HT1080 (cell line): ENCODE measurements at regions not wholly inside any gene's neighbourhood (a gene's known extent, or its start where the extent isn't known, plus 50 kb on each side); places are given as distances from the start of the nearest gene placed in this dataset.
"Not testable (repeated sequence)": the region's sequence is repeated elsewhere in the genome, so short reads cannot be mapped to it uniquely, and the experiment has no call there.

Experiments
- DNase-seq: peaks from one replicate; pipeline ENCODE4 v3.0.0-alpha.2; 2015; ENCODE audit warnings: low read depth

GRCh38 chr13:72657379-72657778 lies 70.0 kb downstream of the MZT1 start:
- DNase-seq = no peak

DNA sequence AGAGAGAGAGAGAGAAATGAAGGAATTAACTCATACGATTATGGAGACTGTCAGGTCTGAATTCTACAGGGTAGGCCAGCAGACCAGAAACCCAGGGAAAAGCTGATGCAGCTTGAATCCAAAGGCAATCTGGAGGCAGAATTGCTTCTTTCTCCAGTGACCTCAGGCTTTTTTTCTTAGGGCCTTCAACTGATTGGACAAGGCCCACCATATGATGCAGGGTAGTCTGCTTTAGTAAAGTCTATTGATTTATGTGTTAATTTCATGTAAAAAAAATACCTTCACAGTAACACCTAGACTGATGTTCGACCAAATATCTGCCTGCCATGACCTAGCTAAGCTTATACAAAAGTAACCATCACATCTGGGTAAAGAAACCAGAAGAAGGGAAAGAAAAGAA lies 71.1 kb downstream of the MZT1 start:
- no peak for DNase-seq

DNA sequence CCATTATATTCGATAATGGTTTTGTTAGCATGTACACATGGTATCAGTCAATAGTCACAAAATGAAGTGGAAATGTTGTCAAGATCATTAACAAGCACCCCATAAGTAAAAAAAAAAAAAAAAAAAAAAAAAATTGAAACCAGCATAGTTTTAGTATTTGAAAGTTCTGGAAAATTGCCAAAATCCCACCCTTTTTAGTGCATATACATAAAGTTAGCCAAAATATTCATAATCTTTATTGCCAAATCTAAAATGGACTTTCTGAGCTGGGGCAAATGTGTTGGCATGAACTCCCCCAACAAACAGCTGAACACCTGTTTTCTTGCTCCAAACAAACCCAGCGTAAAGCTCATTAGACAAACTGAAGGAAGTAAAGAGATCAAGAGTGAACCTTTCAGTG lies 73.9 kb downstream of the MZT1 start:
- no peak for DNase-seq

DNA sequence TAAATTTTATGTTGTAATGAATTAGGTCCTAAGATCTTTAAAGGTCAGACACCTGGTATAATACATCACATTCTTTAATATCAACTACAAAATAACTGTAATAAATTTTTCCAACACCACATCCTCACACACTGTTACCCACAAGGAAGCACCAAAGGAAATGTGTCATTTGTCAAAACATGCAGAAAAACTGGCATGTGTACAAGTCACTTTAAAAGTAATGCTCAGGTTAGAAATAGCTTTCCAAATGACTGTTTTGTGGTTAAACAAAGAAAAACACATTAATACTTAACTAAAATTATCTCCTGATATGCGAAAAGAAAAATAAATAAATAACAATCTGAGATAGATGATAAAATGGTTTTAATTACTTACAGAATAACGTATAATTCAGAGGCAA lies 74.7 kb downstream of the MZT1 start:
- DNase-seq = peak; percentile 81

- DNase-seq = no peak
Observed at GRCh38 chr13:72651144-72651543, 76.3 kb downstream of the MZT1 start.

- DNase-seq = no peak
Observed at GRCh38 chr13:72650051-72650700, 77.3 kb downstream of the MZT1 start.

DNA sequence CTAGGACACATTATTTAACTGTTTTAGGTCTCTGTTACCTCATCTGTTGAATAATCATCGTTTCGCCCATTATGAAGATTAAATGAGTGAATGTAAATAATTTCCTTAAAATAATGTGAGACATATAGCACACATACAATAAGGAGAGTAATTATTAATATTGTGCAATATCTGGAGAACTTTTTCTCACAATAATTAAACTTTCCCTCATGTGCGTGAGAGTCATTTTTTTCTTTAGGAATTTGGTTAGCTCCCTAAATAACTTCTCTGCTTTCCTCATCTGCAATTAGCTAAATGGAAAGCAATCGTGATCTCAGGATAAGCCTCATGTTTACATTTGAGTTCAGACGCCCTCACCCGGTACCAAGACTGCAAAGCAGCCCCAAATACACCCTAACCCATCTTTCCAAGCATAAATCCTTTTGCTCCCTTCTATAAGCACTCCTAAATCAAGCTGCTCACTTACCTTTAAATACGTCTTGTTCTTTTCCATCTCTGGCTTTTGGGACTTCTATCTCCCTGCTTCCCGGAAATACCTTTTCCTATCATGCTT lies 78.8 kb downstream of the MZT1 start:
- no peak for DNase-seq

- DNase-seq = no peak
Observed at GRCh38 chr13:72647422-72647821, 80.0 kb downstream of the MZT1 start.

DNA sequence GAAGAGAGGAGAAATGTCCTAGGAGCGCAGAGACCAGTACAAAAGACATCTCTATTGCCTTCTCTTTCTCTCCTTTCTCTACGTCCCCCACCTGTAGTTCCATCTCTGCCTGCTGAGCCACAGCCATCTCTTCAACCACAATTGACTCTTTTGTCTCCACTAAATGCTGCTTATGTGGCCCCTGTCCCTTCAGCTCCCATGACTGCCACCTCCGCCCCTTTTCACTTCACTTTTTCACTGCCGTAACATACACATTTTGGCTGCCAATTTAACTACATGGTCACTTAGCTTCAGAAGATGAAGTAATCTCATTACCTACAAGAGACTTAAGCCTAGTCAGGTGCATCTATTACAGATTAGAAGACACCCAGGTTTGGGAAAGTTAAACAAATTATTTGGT lies 81.9 kb downstream of the MZT1 start:
- no peak for DNase-seq

GRCh38 chr13:72643311-72643989 lies 84.0 kb downstream of the MZT1 start:
- DNase-seq = no peak

GRCh38 chr13:72639377-72639776 lies 88.1 kb downstream of the MZT1 start:
- DNase-seq = no peak

- peak; percentile 63 for DNase-seq
Observed at GRCh38 chr13:72638059-72638815, 89.2 kb downstream of the MZT1 start.

DNA sequence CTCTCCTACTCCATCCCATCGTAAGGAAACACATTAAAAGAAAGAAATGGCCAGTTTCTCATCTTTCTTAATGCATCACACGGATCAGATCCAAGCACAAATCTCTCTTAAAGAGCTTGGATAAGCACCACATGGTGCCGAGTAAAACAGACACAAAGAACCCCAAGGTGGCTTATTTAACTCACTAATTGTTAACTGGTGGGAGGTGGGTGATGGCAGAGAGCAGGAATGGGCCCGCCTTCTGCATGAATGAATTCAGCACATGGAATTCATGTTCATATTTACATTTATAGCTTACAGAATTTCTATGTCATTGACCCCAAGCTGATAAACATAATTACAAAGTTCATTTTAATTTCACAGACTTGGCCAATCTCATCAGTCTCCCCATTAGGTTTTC lies 89.9 kb downstream of the MZT1 start:
- no peak for DNase-seq

DNA sequence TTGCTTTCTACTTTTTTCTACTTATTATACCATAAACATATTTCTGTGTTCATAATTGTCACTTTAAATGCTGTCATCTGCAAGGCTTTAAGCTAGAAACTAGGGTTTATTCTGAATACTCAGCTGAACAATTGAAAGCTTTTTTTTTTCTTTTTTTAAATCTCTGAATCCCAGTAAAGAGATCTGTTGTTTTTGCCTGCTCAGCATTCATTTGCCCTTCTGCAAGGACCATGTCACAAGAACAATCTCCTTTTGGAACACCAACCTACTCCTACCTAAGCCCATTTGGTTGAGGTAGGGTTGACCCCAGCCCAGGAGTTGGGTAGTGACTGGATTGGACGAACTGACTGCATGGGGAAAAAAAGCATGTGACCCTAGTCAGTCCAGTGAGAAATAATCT lies 92.6 kb downstream of the MZT1 start:
- no peak for DNase-seq

GRCh38 chr13:72622546-72622945 lies 104.9 kb downstream of the MZT1 start:
- DNase-seq = no peak

GRCh38 chr13:72620874-72621273 lies 106.6 kb downstream of the MZT1 start:
- DNase-seq = no peak

GRCh38 chr13:72617951-72618350 lies 109.5 kb downstream of the MZT1 start:
- no peak for DNase-seq

GRCh38 chr13:72617186-72617585 lies 110.2 kb downstream of the MZT1 start:
- DNase-seq = no peak

DNA sequence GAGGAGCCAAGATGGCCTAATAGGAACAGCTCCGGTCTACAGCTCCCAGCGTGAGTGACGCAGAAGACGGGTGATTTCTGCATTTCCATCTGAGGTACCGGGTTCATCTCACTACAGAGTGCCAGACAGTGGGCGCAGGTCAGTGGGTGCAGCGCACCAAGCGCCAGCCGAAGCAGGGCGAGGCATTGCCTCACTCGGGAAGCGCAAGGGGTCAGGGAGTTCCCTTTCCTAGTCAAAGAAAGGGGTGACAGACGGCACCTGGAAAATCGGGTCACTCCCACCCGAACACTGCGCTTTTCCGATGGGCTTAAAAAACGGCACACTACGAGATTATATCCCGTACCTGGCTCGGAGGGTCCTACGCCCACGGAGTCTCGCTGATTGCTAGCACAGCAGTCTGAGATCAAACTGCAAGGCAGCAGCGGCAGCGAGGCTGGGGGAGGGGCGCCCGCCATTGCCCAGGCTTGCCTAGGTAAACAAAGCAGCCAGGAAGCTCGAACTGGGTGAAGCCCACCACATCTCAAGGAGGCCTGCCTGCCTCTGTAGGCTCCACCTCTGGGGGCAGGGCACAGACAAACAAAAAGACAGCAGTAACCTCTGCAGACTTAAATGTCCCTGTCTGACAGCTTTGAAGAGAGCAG lies 117.1 kb downstream of the MZT1 start:
- DNase-seq = not testable (repeated sequence)

DNA sequence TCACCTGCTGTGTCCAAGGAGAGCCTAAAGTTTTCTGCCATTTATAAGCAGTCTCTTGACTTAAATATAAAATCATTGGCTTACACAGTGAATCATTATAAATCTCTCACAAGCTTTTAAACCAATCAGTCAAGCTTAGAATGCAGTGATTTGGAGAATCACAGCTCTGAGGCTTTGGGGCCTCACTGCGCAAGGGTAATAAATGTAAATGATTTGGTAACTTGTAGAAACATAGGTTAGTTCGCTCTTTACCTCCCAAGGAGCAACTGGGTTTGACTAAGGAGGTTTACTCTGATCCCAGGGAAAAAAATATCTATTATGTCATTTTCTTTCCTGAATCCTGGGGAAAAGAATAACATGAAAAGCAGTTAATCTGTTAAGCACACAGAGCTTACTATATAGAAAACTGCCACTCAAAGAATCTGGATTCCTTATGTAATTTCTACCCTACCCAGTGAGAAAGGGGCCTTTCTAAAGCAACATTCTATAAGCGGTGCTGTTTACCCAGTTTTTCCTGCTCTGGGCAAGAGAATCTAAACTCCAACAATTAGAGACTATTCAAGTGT lies 128.2 kb downstream of the MZT1 start:
- DNase-seq = no peak

- no peak for DNase-seq
Observed at GRCh38 chr13:72590091-72590740, 137.2 kb downstream of the MZT1 start.
